ENCODE measurements at regions not wholly inside any gene's neighbourhood (a gene's known extent, or its start where the extent isn't known, plus 50 kb on each side); places are given as distances from the start of the nearest gene placed in this dataset.

GRCh38 chr3:176724394-176724759, 472.9 kb downstream of the TBL1XR1 start:
- Histone ChIP-seq H3K4me3 (ENCODE audit: low read depth, low read length) (no peak overlapping the region), H3K27me3 (ENCODE audit: control insufficient read depth, insufficient read depth, low read length) (no peaks in the 10 kb centered on the region), H3K36me3 (ENCODE audit: control insufficient read depth, insufficient read depth, low read length) (no peaks in the 10 kb centered on the region)
- DNase-seq (ENCODE audit: low read depth): no peak
- TF ChIP-seq CTCF (IDR thresholded peaks at IDR 0.05; ENCODE audit: insufficient read depth, low read length, poor library complexity, severe bottlenecking): no peak

GRCh38 chr3:176723758-176724393, 473.4 kb downstream of the TBL1XR1 start:
- no peak for DNase-seq (ENCODE audit: low read depth)
- Histone ChIP-seq H3K27me3 (ENCODE audit: control insufficient read depth, insufficient read depth, low read length) (no peaks in the 10 kb centered on the region), H3K4me3 (ENCODE audit: low read depth, low read length) (no peak overlapping the region), H3K36me3 (ENCODE audit: control insufficient read depth, insufficient read depth, low read length) (no peaks in the 10 kb centered on the region)
- TF ChIP-seq CTCF (IDR thresholded peaks at IDR 0.05; ENCODE audit: insufficient read depth, low read length, poor library complexity, severe bottlenecking): no peak

- Histone ChIP-seq H3K27me3 (ENCODE audit: control insufficient read depth, insufficient read depth, low read length) (no peaks in the 10 kb centered on the region), H3K36me3 (ENCODE audit: control insufficient read depth, insufficient read depth, low read length) (no peaks in the 10 kb centered on the region), H3K4me3 (ENCODE audit: low read depth, low read length) (no peak overlapping the region)
- no peak for TF ChIP-seq CTCF (IDR thresholded peaks at IDR 0.05; ENCODE audit: insufficient read depth, low read length, poor library complexity, severe bottlenecking)
- peak; percentile 51 for DNase-seq (ENCODE audit: low read depth)
These were observed 483.2 kb downstream of the TBL1XR1 start for GRCh38 chr3:176714034-176714433.

GRCh38 chr3:176712191-176712590, 485.1 kb downstream of the TBL1XR1 start:
- Histone ChIP-seq H3K27me3 (ENCODE audit: control insufficient read depth, insufficient read depth, low read length) (no peaks in the 10 kb centered on the region), H3K36me3 (ENCODE audit: control insufficient read depth, insufficient read depth, low read length) (no peaks in the 10 kb centered on the region), H3K4me3 (ENCODE audit: low read depth, low read length) (no peak overlapping the region)
- TF ChIP-seq CTCF (IDR thresholded peaks at IDR 0.05; ENCODE audit: insufficient read depth, low read length, poor library complexity, severe bottlenecking): no peak
- DNase-seq (ENCODE audit: low read depth): no peak

- no peak for DNase-seq (ENCODE audit: low read depth)
- Histone ChIP-seq H3K4me3 (ENCODE audit: low read depth, low read length) (no peak overlapping the region), H3K36me3 (ENCODE audit: control insufficient read depth, insufficient read depth, low read length) (no peaks in the 10 kb centered on the region), H3K27me3 (ENCODE audit: control insufficient read depth, insufficient read depth, low read length) (no peaks in the 10 kb centered on the region)
- TF ChIP-seq CTCF (IDR thresholded peaks at IDR 0.05; ENCODE audit: insufficient read depth, low read length, poor library complexity, severe bottlenecking): no peak
These were observed 498.0 kb downstream of the TBL1XR1 start for GRCh38 chr3:176699288-176699687.

GRCh38 chr3:176697284-176697889, 499.9 kb downstream of the TBL1XR1 start:
- TF ChIP-seq CTCF (IDR thresholded peaks at IDR 0.05; ENCODE audit: insufficient read depth, low read length, poor library complexity, severe bottlenecking): no peak
- DNase-seq (ENCODE audit: low read depth): no peak
- H3K27me3 ChIP-seq (ENCODE audit: control insufficient read depth, insufficient read depth, low read length): no peaks in the 10 kb centered on the region
- no peaks in the 10 kb centered on the region for H3K36me3 ChIP-seq (ENCODE audit: control insufficient read depth, insufficient read depth, low read length)
- no peak overlapping the region for H3K4me3 ChIP-seq (ENCODE audit: low read depth, low read length)

Measured in kidney epithelial cell (primary cell).